ENCODE measurements at regions not wholly inside any gene's neighbourhood (a gene's known extent, or its start where the extent isn't known, plus 50 kb on each side); places are given as distances from the start of the nearest gene placed in this dataset.

DNA sequence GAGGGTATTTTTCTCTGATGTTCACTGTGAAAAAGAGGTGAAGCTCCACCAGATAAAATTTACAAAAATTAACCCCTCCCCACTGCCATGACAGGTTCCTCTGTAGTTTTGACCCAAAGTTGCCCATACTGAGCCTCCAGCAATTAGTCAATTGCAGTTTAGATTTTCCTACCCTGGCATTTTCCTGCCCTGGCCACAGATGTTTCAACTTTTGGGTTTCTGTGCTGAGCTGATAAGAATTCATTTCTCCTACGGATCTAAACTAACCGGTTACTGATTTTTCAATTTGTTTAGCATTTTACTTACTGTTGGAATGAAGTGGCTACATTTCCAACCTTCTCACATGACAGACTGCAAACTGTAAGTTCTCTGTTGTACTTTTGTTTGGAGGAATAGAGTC, 1346.1 kb upstream of the EPHA6 start:
- Histone ChIP-seq H3K27me3 (replicated peaks in 1 of 4; ENCODE audit: control insufficient read depth in 3 of 4, extremely low read depth in 1 of 4, insufficient read depth in 3 of 4, low read length in 3 of 4) (no peaks in the 10 kb centered on the region), H2AFZ (ENCODE audit: low read length) (no peak overlapping the region; the same call in 1 of the 2 replicates), H3K23me2 (ENCODE audit: low read depth, low read length) (no peaks in the 10 kb centered on the region), H2AK5ac (ENCODE audit: low read depth, low read length) (no peak overlapping the region), H2BK15ac (ENCODE audit: low read length) (no peak overlapping the region), H3K4me2 (ENCODE audit: insufficient read depth in 1 of 2, low read depth in 2 of 2, low read length in 2 of 2) (no peak overlapping the region), H4K8ac (ENCODE audit: extremely low read depth, insufficient read depth, low read length) (no peak overlapping the region), H3K36me3 (ENCODE audit: control insufficient read depth in 2 of 4, insufficient read depth in 4 of 4, low read length in 3 of 4) (no peaks in the 10 kb centered on the region), H3K79me1 (ENCODE audit: low read depth, low read length) (no peaks in the 10 kb centered on the region), H2BK12ac (ENCODE audit: low read depth, low read length) (no peak overlapping the region), H3K56ac (replicated peaks; ENCODE audit: insufficient read length, low read depth, low read length) (no peak overlapping the region), H2BK120ac (replicated peaks; ENCODE audit: low read depth, low read length) (no peak overlapping the region), H2BK20ac (ENCODE audit: low read length) (no peak overlapping the region), H3K27ac (ENCODE audit: low read depth, low read length) (no peak overlapping the region), H4K91ac (replicated peaks; ENCODE audit: insufficient read length, low read length) (no peak overlapping the region), H4K5ac (ENCODE audit: insufficient read length, low read depth, low read length) (no peak overlapping the region), H3K4me3 (ENCODE audit: extremely low read depth in 1 of 4, insufficient read depth in 2 of 4, low read depth in 3 of 4, low read length in 4 of 4) (no peak overlapping the region), H3K14ac (ENCODE audit: insufficient read length) (no peak overlapping the region), H3K4ac (replicated peaks; ENCODE audit: insufficient read length, low read depth, low read length) (no peak overlapping the region), H3K9me3 (ENCODE audit: insufficient read depth in 2 of 2, low read depth in 1 of 2, low read length in 1 of 2) (no peaks in the 10 kb centered on the region), H3K79me2 (ENCODE audit: control insufficient read depth in 1 of 2, insufficient read depth in 2 of 2, low read length in 2 of 2) (no peaks in the 10 kb centered on the region), H4K20me1 (replicated peaks in 1 of 2; ENCODE audit: control insufficient read depth in 1 of 2, insufficient read depth in 2 of 2, low read length in 2 of 2) (no peaks in the 10 kb centered on the region), H2BK5ac (ENCODE audit: low read depth, low read length) (no peak overlapping the region), H3K18ac (ENCODE audit: extremely low read depth, low read length) (no peak overlapping the region), H3K9ac (replicated peaks in 1 of 4; ENCODE audit: extremely low read depth in 1 of 4, low read depth in 3 of 4, low read length in 3 of 4) (no peak overlapping the region), H3K23ac (ENCODE audit: insufficient read length) (no peak overlapping the region), H3K4me1 (replicated peaks in 1 of 4; ENCODE audit: control insufficient read depth in 3 of 4, insufficient read depth in 4 of 4, low read length in 3 of 4) (peaks cover 0 to 4% (median 0%) of the 10 kb centered on the region in 4 experiments; a peak in 2 of 7 replicates)
- 90% methylated on average over 2 of the region's 2 CpGs; no CpG with 5 or more reads in 1 of the 2 experiments for WGBS, 2 experiments (ENCODE audit: extremely low coverage in 1 of 2, insufficient coverage in 1 of 2, insufficient read length in 1 of 2, insufficient replicate concordance in 2 of 2, low coverage in 1 of 2, low lambda C conversion rate in 2 of 2, missing lambda C conversion rate in 1 of 2)
- ChIA-PET CTCF (ENCODE audit: partially characterized antibody) (no interaction called here), POLR2A (ENCODE audit: partially characterized antibody) (no interaction called here)
- no peak for FAIRE-seq
- no peak for DNase-seq (ENCODE audit: low read depth in 1 of 2, low spot score in 2 of 2)
- TF ChIP-seq PHF8 (conservative IDR thresholded peaks at IDR 0.05; ENCODE audit: low read depth, low read length) (no peak), EGR1 (IDR thresholded peaks at IDR 0.05; ENCODE audit: borderline replicate concordance, low read depth, low read length) (no peak), TEAD4 (IDR thresholded peaks at IDR 0.05; ENCODE audit: low read depth, low read length) (no peak), HDAC2 (IDR thresholded peaks at IDR 0.05; ENCODE audit: borderline replicate concordance in 1 of 2, low read depth in 2 of 2, low read length in 2 of 2) (no peak), RXRA (IDR thresholded peaks at IDR 0.05; ENCODE audit: insufficient read depth, low read depth, low read length) (no peak), ZNF274 (IDR thresholded peaks at IDR 0.05; ENCODE audit: borderline replicate concordance, extremely low read depth, low read length) (no peak), CBX8 (IDR thresholded peaks at IDR 0.05; ENCODE audit: borderline replicate concordance, low read depth, low read length) (no peak), TAF7 (optimal IDR thresholded peaks at IDR 0.05; ENCODE audit: borderline replicate concordance, low read depth, low read length) (no peak), RNF2 (IDR thresholded peaks at IDR 0.05; ENCODE audit: borderline replicate concordance, low read depth, low read length, missing control alignments, poor library complexity, severe bottlenecking) (no peak), TBP (IDR thresholded peaks at IDR 0.05; ENCODE audit: low read depth, low read length) (no peak), TCF12 (IDR thresholded peaks at IDR 0.05; ENCODE audit: low read depth, low read length) (no peak)
- TF ChIP-seq, protein P1, sequence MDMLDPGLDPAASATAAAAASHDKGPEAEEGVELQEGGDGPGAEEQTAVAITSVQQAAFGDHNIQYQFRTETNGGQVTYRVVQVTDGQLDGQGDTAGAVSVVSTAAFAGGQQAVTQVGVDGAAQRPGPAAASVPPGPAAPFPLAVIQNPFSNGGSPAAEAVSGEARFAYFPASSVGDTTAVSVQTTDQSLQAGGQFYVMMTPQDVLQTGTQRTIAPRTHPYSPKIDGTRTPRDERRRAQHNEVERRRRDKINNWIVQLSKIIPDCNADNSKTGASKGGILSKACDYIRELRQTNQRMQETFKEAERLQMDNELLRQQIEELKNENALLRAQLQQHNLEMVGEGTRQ (IDR thresholded peaks at IDR 0.05; ENCODE audit: low read length), result no peak

Measured in H1 (cell line).